Neural cell (in vitro differentiated cells): ENCODE measurements at regions not wholly inside any gene's neighbourhood (a gene's known extent, or its start where the extent isn't known, plus 50 kb on each side); places are given as distances from the start of the nearest gene placed in this dataset.

Experiments
- H2AFZ ChIP-seq: fragments of 200-600, 300-800 bp; sonication (generic), shearing (Covaris generic); 2 replicates; pipeline ENCODE4 v1.6.0; 2014; ENCODE audit warnings: low read depth, mild to moderate bottlenecking, antibody characterized with exemption, low read length, moderate library complexity
- H3F3A ChIP-seq: fragments of 200-600 bp; shearing (Covaris generic); 2 replicates; pipeline ENCODE4 v1.6.1; 2016; ENCODE audit warnings: mild to moderate bottlenecking, moderate library complexity, mixed read lengths, antibody characterized with exemption, low read length; ENCODE audit not compliant: insufficient read depth, poor library complexity, severe bottlenecking
- H3K27ac ChIP-seq: fragments of 200-600, 300-800 bp; sonication (generic), shearing (Covaris generic); 2 replicates; pipeline ENCODE4 v1.5.1; 2014; ENCODE audit warnings: mild to moderate bottlenecking, low read length, moderate library complexity
- H3K27me3 ChIP-seq: fragments of 300-800, 200-600 bp; sonication (generic), shearing (Covaris generic); 2 replicates; pipeline ENCODE4 v1.6.0; 2014; ENCODE audit warnings: mild to moderate bottlenecking, low read depth, low read length, moderate library complexity; ENCODE audit not compliant: insufficient read depth
- H3K36me3 ChIP-seq: fragments of 300-800, 200-600 bp; sonication (generic), shearing (Covaris generic); 2 replicates; pipeline ENCODE4 v1.5.1; 2014; ENCODE audit warnings: mild to moderate bottlenecking, antibody characterized with exemption, low read length, moderate library complexity; ENCODE audit not compliant: insufficient read depth
- H3K4me2 ChIP-seq: fragments of 300-800, 200-600 bp; sonication (generic), shearing (Covaris generic); 2 replicates; pipeline ENCODE4 v1.6.0; 2014; ENCODE audit warnings: mild to moderate bottlenecking, low read length
- H3K4me3 ChIP-seq: fragments of 300-800, 200-600 bp; sonication (generic), shearing (Covaris generic); 2 replicates; pipeline ENCODE4 v1.5.1; 2014; ENCODE audit warnings: mild to moderate bottlenecking, low read length, moderate library complexity
- H3K79me2 ChIP-seq: fragments of 200-600 bp; shearing (Covaris generic); replicated peaks from 2 replicates; pipeline ENCODE4 v1.6.0; 2014; ENCODE audit warnings: mild to moderate bottlenecking, low read length, moderate library complexity; ENCODE audit not compliant: insufficient read depth
- H3K9ac ChIP-seq: fragments of 300-800, 200-600 bp; sonication (generic), shearing (Covaris generic); 2 replicates; pipeline ENCODE4 v1.6.1; 2016; ENCODE audit warnings: mild to moderate bottlenecking, low read length, mixed read lengths
- H3K9me2 ChIP-seq: fragments of 200-600 bp; shearing (Covaris generic); 2 replicates; pipeline ENCODE4 v1.6.1; 2016; ENCODE audit warnings: mild to moderate bottlenecking, low read length, mixed read lengths; ENCODE audit not compliant: insufficient read depth
- H3K9me3 ChIP-seq: fragments of 200-600, 300-800 bp; sonication (generic), shearing (Covaris generic); 2 replicates; pipeline ENCODE4 v1.6.1; 2016; ENCODE audit warnings: mild to moderate bottlenecking, mixed run types, low read length, moderate library complexity, mixed read lengths
- H4K20me1 ChIP-seq: fragments of 200-600 bp; shearing (Covaris generic); 2 replicates; pipeline ENCODE4 v1.6.1; 2016; ENCODE audit warnings: mild to moderate bottlenecking, mixed run types; ENCODE audit not compliant: insufficient read depth
- CTCF ChIP-seq: fragments of 450-650 bp; IDR thresholded peaks from 2 replicates; pipeline ENCODE4 v1.5.1; 2014; ENCODE audit warnings: antibody characterized with exemption, mild to moderate bottlenecking, moderate library complexity; ENCODE audit not compliant: poor library complexity, severe bottlenecking
- EP300 ChIP-seq: fragments of 450-650 bp; conservative IDR thresholded peaks from 2 replicates; pipeline ENCODE4 v1.6.1; 2014; ENCODE audit warnings: antibody characterized with exemption, mild to moderate bottlenecking, moderate library complexity; ENCODE audit not compliant: poor library complexity, severe bottlenecking
- EZH2 ChIP-seq: fragments of 200-600, 300-800 bp; shearing (Covaris generic), sonication (generic); IDR thresholded peaks from 2 replicates; pipeline ENCODE4 v1.6.1; 2014; ENCODE audit warnings: antibody characterized with exemption, low read length, borderline replicate concordance, mild to moderate bottlenecking; ENCODE audit not compliant: insufficient read depth, poor library complexity, severe bottlenecking
- MXI1 ChIP-seq: fragments of 450-650 bp; conservative IDR thresholded peaks from 2 replicates; pipeline ENCODE4 v1.6.1; 2014; ENCODE audit warnings: antibody characterized with exemption, mild to moderate bottlenecking; ENCODE audit not compliant: poor library complexity, severe bottlenecking
- POLR2AphosphoS5 ChIP-seq: IDR thresholded peaks from 2 replicates; pipeline ENCODE4 v1.6.1; 2012
- RAD21 ChIP-seq: fragments of 450-650 bp; conservative IDR thresholded peaks from 2 replicates; pipeline ENCODE4 v1.6.1; 2014; ENCODE audit warnings: antibody characterized with exemption, mild to moderate bottlenecking, moderate library complexity
- SMC3 ChIP-seq: fragments of 450-650 bp; conservative IDR thresholded peaks from 2 replicates; pipeline ENCODE4 v1.6.1; 2014; ENCODE audit warnings: antibody characterized with exemption, mild to moderate bottlenecking, moderate library complexity; ENCODE audit not compliant: poor library complexity
- TAF1 ChIP-seq: IDR thresholded peaks from 2 replicates; pipeline ENCODE4 v1.6.1; 2012; ENCODE audit warnings: low read depth
- TF ChIP-seq, protein P1 (sequence below): IDR thresholded peaks from 2 replicates; pipeline ENCODE4 v1.6.1; 2012; ENCODE audit warnings: borderline replicate concordance

DNA sequence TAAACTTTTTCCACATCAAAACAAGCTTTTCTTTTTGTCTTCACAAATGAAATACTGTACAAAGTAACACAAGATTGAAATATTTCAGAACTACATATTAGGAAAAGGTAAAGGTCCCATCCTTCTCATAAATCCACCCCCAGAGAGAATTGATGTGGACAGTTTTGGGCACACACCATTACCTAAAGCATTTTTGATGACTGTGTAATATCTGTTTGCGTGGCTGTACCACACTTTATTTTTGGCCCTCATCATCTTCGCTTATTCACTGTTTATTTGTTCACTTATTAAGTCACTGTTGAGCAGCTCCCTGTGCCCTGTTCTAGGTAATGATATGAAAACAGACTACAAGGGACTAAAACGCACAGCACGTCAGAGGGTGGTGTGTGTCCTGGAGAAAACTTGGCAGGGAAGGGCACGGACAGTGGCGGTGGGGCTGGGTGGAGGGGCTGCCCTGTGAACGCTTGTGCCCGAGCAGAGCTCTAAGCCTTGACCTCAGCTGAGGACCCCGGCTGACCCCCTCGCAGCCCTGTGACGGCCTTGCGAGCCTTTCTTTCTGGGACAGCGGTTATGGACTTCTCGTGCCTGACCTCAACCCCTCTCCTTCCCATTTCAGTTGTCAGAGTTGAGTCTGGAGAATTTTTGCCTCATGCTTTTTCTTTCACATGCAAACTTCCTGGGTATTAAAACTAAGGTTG lies 241.3 kb downstream of the EMX2 start:
- no peaks in the 10 kb centered on the region for H3K9me3 ChIP-seq
- no peak overlapping the region for H3K4me2 ChIP-seq
- H3K27ac ChIP-seq = no peak overlapping the region
- H3K27me3 ChIP-seq = no peaks in the 10 kb centered on the region
- TF ChIP-seq EP300 = no peak
- no peak for TF ChIP-seq EZH2
- no peak for TF ChIP-seq TAF1
- TF ChIP-seq SMC3 = no peak
- TF ChIP-seq CTCF = no peak
- TF ChIP-seq POLR2AphosphoS5 = no peak
- no peak for TF ChIP-seq RAD21
- TF ChIP-seq, protein P1, sequence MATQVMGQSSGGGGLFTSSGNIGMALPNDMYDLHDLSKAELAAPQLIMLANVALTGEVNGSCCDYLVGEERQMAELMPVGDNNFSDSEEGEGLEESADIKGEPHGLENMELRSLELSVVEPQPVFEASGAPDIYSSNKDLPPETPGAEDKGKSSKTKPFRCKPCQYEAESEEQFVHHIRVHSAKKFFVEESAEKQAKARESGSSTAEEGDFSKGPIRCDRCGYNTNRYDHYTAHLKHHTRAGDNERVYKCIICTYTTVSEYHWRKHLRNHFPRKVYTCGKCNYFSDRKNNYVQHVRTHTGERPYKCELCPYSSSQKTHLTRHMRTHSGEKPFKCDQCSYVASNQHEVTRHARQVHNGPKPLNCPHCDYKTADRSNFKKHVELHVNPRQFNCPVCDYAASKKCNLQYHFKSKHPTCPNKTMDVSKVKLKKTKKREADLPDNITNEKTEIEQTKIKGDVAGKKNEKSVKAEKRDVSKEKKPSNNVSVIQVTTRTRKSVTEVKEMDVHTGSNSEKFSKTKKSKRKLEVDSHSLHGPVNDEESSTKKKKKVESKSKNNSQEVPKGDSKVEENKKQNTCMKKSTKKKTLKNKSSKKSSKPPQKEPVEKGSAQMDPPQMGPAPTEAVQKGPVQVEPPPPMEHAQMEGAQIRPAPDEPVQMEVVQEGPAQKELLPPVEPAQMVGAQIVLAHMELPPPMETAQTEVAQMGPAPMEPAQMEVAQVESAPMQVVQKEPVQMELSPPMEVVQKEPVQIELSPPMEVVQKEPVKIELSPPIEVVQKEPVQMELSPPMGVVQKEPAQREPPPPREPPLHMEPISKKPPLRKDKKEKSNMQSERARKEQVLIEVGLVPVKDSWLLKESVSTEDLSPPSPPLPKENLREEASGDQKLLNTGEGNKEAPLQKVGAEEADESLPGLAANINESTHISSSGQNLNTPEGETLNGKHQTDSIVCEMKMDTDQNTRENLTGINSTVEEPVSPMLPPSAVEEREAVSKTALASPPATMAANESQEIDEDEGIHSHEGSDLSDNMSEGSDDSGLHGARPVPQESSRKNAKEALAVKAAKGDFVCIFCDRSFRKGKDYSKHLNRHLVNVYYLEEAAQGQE = no peak
- no peak for TF ChIP-seq MXI1
- H4K20me1 ChIP-seq = no peaks in the 10 kb centered on the region
- no peaks in the 10 kb centered on the region for H3K79me2 ChIP-seq
- H3K4me3 ChIP-seq = no peak overlapping the region
- H3K36me3 ChIP-seq = no peaks in the 10 kb centered on the region
- H3K9me2 ChIP-seq = no peaks in the 10 kb centered on the region
- H3K9ac ChIP-seq = no peak overlapping the region
- no peak overlapping the region for H2AFZ ChIP-seq
- no peaks in the 10 kb centered on the region for H3F3A ChIP-seq

GRCh38 chr10:117784776-117785175 lies 242.2 kb downstream of the EMX2 start:
- no peak overlapping the region for H3K27ac ChIP-seq
- no peak overlapping the region for H2AFZ ChIP-seq
- H3K27me3 ChIP-seq = no peaks in the 10 kb centered on the region
- H3F3A ChIP-seq = no peaks in the 10 kb centered on the region
- no peak overlapping the region for H3K4me3 ChIP-seq
- H3K4me2 ChIP-seq = no peak overlapping the region
- H3K9me2 ChIP-seq = no peaks in the 10 kb centered on the region
- no peak for TF ChIP-seq EZH2
- no peak for TF ChIP-seq POLR2AphosphoS5
- no peak for TF ChIP-seq CTCF
- no peak for TF ChIP-seq SMC3
- no peak for TF ChIP-seq MXI1
- no peak for TF ChIP-seq EP300
- TF ChIP-seq, protein P1 = no peak
- no peak for TF ChIP-seq TAF1
- no peak for TF ChIP-seq RAD21
- H3K36me3 ChIP-seq = no peaks in the 10 kb centered on the region
- H3K9ac ChIP-seq = no peak overlapping the region
- no peaks in the 10 kb centered on the region for H3K9me3 ChIP-seq
- H4K20me1 ChIP-seq = no peaks in the 10 kb centered on the region
- no peaks in the 10 kb centered on the region for H3K79me2 ChIP-seq
